GM12892 (cell line): ENCODE measurements at regions not wholly inside any gene's neighbourhood (a gene's known extent, or its start where the extent isn't known, plus 50 kb on each side); places are given as distances from the start of the nearest gene placed in this dataset.

Experiments
- DNase-seq: peaks from one replicate; pipeline ENCODE4 v3.0.0; 2011; ENCODE audit not compliant: insufficient read length
- FAIRE-seq: peaks from 2 replicates; lab custom pipeline; 2011; peaks lifted over from hg19 to GRCh38; lab: Jason Lieb, UNC
- POLR2A ChIP-seq: IDR thresholded peaks from 2 replicates; pipeline ENCODE4 v1.6.1; 2011; ENCODE audit warnings: low read depth, low read length, control low read depth
- POLR2AphosphoS5 ChIP-seq: IDR thresholded peaks from 2 replicates; pipeline ENCODE4 v1.6.1; 2011; ENCODE audit warnings: low read depth, low read length, control low read depth
- TAF1 ChIP-seq: IDR thresholded peaks from 2 replicates; pipeline ENCODE4 v1.6.1; 2011; ENCODE audit warnings: low read depth, mild to moderate bottlenecking, control low read depth, low read length, borderline replicate concordance

DNA sequence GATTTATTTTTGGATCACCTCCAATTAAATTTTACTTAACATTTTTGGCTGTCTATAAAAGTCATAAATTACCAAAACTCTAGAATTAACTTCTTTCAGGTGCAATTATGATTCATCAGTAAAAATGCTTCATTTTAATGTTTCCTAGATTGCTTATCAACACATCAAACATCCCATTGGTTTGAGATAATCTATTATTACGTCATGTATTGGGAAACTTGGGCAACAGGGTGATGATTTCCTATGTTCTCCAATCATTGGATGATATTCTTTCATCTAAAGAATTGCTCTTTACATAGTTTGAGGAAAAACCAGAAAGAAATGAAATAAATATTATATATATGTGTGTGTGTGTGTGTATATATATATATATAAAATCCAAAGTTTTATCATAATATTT is 76.8 kb upstream of the KCNJ6 start:
- TF ChIP-seq POLR2AphosphoS5: no peak
- TF ChIP-seq TAF1: no peak
- no peak for TF ChIP-seq POLR2A
- FAIRE-seq: no peak
- DNase-seq: no peak

DNA sequence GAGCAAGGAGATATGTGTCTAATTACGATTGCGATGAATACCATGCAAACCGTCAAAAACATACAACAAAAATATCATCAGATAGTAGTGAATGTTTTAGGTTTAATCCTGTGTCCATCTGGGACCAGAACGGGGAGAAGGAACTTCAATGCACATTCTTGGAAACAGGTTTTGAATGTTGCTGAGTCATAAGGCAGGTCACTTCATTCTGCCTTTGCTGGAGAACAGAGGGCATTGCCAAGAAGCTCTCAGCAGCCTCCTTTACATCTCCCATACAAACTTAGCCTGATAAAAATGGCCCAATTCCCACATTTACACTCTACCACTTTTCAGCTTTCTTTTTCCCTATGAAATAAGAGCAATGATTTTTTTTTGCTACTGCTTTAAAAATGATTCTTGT is 78.0 kb upstream of the KCNJ6 start:
- DNase-seq (no peak), FAIRE-seq (no peak)
- no peak for TF ChIP-seq TAF1

DNA sequence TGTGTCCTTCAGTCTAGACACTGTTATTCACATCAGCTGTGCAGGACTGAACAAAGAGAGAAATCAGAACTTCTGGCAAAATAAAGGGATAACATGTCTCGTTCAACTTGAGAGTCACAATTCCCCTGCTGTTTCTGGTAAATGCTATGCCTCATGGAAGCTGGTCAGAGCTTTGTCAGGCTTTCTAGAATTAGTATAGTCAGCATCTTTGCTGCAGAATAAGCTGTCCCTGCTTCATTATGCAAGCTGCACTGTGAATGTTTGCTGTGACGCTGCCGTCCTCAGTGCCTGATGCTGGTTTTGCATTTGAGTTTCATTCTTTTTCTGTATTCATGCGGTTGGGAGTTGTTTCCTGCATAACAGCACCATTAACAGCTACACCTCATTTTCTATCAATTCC is 96.4 kb upstream of the KCNJ6 start:
- no peak for TF ChIP-seq POLR2A
- TF ChIP-seq TAF1: no peak
- FAIRE-seq (no peak), DNase-seq (no peak)

DNA sequence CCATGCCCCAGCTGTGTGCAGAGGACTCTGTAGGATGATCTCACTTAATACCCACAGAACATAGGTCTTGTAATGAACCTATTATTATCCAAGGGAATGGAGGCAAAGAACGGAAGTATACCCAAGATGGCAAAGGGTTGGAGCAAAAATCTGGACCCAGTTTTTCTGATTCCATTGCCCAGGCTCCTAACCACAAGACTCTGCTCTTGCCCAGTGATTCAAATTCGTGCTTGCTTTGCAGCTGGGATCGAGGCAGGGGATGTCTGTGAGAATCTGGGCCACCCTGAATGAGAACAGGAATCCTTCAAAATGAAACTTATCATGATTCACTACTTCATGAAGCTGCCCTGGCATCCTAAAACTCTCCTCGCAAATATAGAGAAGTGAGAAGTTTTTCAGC is 97.5 kb upstream of the KCNJ6 start:
- no peak for TF ChIP-seq TAF1
- no peak for TF ChIP-seq POLR2AphosphoS5
- no peak for TF ChIP-seq POLR2A
- FAIRE-seq (no peak), DNase-seq (no peak)

DNA sequence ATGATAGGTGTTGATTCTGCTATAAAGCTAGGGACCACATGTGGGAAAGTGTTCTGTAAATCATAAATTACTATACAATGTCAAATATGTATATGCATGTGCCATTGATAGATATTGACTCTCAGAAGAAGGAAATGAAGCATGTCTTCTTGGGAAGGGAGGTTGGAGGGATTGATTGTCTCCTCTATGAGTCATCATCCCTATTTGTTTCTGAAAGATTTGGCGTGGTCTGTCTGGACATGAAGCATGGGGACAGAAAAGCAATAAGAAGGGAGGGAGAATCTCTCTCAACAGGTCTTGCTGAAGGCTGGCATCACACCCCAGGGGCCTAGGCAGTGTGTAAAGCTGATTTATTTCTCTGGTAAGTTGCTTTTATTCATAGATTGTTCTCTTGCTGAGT is 98.0 kb upstream of the KCNJ6 start:
- no peak for FAIRE-seq
- TF ChIP-seq TAF1: no peak
- no peak for TF ChIP-seq POLR2A
- TF ChIP-seq POLR2AphosphoS5: no peak
- no peak for DNase-seq

DNA sequence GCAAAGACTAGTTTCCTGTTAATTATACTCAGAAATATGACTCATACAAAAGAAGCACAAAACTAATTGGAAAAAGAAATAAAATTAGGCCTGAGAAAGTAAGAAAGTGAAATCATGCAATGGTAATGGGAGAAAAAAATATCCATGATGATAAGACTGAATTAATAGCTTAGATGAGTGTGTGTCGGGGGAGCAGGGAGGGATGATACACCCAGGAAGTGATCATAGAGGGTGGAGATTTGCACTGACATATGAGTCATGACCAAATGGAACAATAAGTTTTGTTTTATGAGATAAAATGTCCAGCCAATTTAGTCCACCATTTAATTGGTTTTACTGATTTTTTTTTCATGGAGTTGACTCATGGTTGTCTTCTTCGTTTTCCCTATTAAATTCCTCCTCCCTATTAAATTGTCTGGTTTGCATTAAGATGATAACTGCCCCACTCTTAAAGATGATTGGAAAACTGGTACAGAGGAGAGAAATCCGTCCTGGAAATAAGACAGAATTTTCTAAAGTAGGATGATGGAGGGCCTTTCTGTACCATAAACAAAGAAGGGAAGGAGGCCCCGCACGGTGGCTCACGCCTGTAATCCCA is 111.7 kb upstream of the KCNJ6 start:
- DNase-seq (no peak), FAIRE-seq (no peak)
- TF ChIP-seq TAF1: no peak
- no peak for TF ChIP-seq POLR2AphosphoS5
- no peak for TF ChIP-seq POLR2A

DNA sequence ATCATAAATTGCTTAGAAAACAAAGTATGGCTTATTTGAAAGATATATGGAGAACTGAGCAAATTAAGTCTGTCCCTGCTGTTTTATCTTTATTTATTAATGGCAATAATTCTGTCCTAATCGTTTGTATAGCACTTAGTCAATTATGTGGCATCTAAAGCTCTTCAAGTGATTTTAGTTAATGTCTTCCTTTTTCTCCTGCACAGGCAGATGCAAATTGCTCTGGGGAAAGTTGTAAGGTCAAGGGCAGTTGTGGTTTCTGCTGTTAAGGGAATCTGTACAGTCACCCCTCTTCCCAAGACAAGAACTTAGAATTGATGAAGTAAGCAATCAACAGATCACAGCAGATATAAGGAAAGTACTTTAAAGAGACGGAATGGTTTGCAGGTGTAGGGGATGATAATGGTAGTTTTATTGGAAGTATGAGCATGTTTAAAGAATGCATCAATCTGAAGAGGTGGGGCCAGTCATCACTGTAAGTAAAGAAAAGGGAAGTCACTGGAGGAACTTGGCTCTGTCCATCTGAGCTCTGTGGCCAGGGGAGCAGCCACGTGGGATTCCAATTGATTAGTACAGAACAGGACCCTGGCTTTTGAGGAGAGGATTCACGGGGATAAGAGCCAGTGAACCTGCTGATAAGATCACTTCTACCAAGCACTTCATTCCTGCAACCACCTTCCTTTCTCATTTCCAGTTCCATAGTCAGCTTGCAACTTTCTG is 116.0 kb upstream of the KCNJ6 start:
- no peak for FAIRE-seq
- DNase-seq: no peak
- TF ChIP-seq POLR2A: no peak
- TF ChIP-seq POLR2AphosphoS5: no peak
- TF ChIP-seq TAF1: no peak

DNA sequence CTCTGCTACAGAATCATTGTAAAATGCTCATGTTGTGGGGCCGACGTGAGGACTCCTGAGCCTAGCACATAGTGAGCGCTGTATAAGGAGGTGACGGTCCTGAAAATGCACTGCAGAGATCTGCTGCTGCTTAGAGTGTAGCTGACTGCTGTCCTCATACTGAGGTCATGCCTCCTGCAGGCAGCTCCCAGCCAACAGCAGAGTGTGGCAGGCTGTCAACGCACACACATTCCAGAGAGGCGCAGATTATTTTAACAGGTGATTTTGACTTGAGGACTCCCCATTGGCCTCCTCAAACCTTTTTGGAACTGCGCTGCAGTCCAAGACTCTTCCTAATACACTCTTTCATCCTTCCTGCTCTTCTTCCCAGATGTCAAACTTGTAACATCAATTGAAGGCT is 119.8 kb upstream of the KCNJ6 start:
- FAIRE-seq (no peak), DNase-seq (no peak)
- TF ChIP-seq TAF1 (no peak), POLR2A (no peak), POLR2AphosphoS5 (no peak)

DNA sequence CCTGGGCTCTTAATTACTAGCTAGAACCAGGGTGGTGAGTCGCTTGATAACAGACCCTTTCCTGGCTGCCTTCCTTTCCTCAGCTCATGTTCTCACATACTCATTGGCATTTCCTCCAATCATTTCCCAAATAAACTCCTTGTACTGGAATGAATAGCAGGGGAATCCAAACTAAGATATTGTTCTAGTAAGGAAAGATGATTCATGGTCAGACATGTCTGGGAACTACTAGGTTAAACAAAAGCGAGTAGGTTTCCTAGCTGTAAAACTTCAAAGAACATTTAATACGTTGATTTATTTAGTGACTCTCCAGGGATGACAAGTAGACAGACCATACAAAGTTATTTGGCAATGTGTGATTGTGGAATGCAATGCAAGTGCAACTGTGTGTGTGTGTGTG is 121.2 kb upstream of the KCNJ6 start:
- TF ChIP-seq TAF1: no peak
- no peak for TF ChIP-seq POLR2AphosphoS5
- no peak for TF ChIP-seq POLR2A
- DNase-seq (no peak), FAIRE-seq (no peak)

DNA sequence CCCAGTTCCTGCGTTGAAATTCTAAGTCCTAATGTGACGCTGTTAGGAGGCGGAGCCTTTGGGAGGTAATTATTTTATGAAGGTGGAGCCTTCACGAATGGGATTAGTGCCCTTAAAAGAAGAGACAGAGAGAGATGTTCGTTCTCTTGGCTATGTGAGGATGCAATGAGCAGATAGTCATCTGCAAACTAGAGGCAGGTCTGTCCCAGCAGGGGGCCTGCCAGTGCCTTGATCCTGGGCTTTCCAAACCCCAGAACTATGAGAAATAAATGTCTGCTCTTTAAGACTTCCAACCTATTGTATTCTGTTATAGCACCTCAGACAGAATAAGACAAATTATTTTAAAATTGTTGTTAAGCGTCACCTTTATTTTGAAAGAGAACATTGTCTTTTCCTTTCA is 123.1 kb upstream of the KCNJ6 start:
- no peak for TF ChIP-seq POLR2AphosphoS5
- no peak for TF ChIP-seq POLR2A
- no peak for TF ChIP-seq TAF1
- FAIRE-seq (no peak), DNase-seq (no peak)

DNA sequence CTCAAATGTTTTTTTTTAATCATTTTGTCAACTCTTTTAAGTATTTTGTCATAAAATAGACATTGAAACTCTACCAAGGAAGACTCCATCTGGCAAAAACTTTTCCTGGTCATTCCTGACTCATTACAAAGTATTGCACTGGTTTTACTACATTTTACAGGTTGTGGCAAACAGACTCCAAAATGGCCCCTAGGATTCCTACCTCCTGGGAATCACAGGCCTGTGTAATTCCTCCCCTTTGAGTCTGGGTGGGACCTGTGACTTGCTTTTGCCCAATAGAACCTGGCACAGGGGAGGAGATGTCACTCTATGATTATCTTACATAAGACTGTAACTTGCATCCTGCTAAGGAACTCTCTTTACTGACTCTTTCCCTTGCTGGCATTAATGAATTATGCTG is 123.6 kb upstream of the KCNJ6 start:
- TF ChIP-seq POLR2AphosphoS5 (no peak), POLR2A (no peak), TAF1 (no peak)
- DNase-seq: no peak
- no peak for FAIRE-seq

DNA sequence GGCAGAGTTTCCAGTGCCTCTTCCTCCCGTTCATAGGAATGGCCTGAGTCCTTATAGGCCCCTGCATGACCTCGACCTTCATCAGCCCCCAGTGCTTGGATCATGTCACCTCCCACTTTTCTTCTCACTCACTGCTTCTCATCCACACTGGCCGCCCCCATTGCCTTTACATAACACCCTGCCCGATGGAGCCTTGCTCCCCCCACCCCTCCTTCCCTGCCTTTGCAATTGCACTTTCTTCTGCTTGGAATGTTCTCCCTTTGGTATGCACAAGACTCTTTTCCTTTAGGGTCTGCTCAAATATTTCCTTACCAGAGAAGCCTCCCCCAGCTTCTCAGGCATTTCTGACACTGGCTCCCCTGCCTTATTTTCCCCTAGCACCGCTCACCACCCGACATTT is 125.2 kb upstream of the KCNJ6 start:
- TF ChIP-seq TAF1 (no peak), POLR2A (no peak), POLR2AphosphoS5 (no peak)
- FAIRE-seq (no peak), DNase-seq (no peak)

DNA sequence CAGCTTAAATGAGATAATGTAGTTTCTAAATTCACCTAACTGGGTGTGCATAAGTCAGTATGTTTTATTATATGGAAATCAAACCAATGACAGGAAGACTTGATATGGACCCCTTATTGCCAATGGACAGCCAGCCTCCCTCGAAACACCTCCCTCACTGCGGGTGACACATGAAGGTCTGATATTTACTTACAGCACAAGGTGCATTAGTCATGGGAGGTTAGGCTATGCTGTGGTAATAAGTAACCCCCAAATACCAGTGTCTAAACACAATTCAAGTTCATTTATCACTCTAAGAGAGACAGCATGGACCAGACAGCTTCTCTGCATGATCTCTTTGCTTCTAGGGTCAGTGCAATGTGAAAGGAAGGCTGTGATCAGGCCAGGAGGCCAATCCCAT is 126.0 kb upstream of the KCNJ6 start:
- TF ChIP-seq TAF1 (no peak), POLR2AphosphoS5 (no peak), POLR2A (no peak)
- FAIRE-seq: no peak
- DNase-seq: no peak

DNA sequence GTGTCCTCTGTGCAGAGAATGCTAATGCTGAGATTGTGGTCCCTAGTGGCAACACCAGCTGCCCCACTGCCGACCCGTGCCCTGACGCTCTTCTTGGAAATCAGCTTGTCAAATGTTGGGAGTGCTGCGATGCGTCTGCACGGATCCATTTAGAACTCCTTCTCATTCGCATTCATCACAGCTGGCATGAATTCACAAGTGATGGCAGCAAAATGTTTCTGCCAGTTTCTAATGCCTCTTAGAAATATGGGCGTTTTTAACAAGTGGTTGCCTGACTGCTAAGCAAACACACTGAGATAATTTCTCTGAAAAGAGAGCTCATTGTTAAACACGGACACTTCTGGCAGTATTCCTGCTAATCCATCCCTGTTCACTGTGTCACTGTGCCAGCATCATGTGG is 131.9 kb upstream of the KCNJ6 start:
- TF ChIP-seq POLR2AphosphoS5: no peak
- no peak for TF ChIP-seq TAF1
- TF ChIP-seq POLR2A: no peak
- DNase-seq (no peak), FAIRE-seq (no peak)
